B cell (primary cell): ENCODE measurements at regions not wholly inside any gene's neighbourhood (a gene's known extent, or its start where the extent isn't known, plus 50 kb on each side); places are given as distances from the start of the nearest gene placed in this dataset.
"Not testable (repeated sequence)": the region's sequence is repeated elsewhere in the genome, so short reads cannot be mapped to it uniquely, and the experiment has no call there.

Source experiments
- ATAC-seq: fragments of 200-7000 bp; cut with Tn5 transposase; one replicate; pipeline ENCODE4 v1.10.0; 2021; ENCODE audit warnings: low read depth, mild to moderate bottlenecking, moderate number of reproducible peaks, moderate library complexity
- CTCF ChIA-PET: fragments of 350-600 bp; sonication (Branson Sonifier 250); formaldehyde crosslinking; loops from one replicate; lab custom pipeline; 2021; ENCODE audit warnings: antibody characterized with exemption, inconsistent platforms; lab: Charles Lee
- POLR2A ChIA-PET: fragments of 350-600 bp; sonication (Branson Sonifier 250); formaldehyde crosslinking; loops from one replicate; lab custom pipeline; 2021; ENCODE audit warnings: antibody characterized with exemption; lab: Charles Lee
- DNase-seq: peaks from one replicate; pipeline ENCODE4 v3.0.0; 2013
- H2AFZ ChIP-seq: 2 replicates; pipeline ENCODE4 v1.6.1; 2012; ENCODE audit warnings: mild to moderate bottlenecking, low read depth, low read length; ENCODE audit not compliant: insufficient read depth, poor library complexity, severe bottlenecking
- H3K27ac ChIP-seq, 2 donors: 1 replicate in 1 of 2; 2 replicates in 1 of 2; pipeline ENCODE4 v1.5.1; 2012 to 2013; ENCODE audit warnings: low read length in 2 of 2, mild to moderate bottlenecking in 2 of 2, moderate library complexity in 1 of 2
- H3K27me3 ChIP-seq, 4 experiments: fragments of 200-600 bp in 1 of 4; sonication (generic) in 1 of 4; replicated peaks in 1 of 4; 1 replicate in 2 of 4; 2 replicates in 2 of 4; pipeline versions ENCODE4 v1.6.1 to v1.7.0; 2013 to 2016; ENCODE audit warnings: low read length in 3 of 4, mild to moderate bottlenecking in 2 of 4, mixed read lengths in 1 of 4, moderate library complexity in 1 of 4; ENCODE audit not compliant: insufficient read depth in 4 of 4, control insufficient read depth in 3 of 4; ENCODE audit errors: control extremely low read depth in 1 of 4
- H3K36me3 ChIP-seq, 2 experiments: replicated peaks in 1 of 2; 1 replicate in 1 of 2; 2 replicates in 1 of 2; pipeline versions ENCODE4 v1.6.1 to v1.7.1; 2013; ENCODE audit warnings: low read length in 1 of 2; ENCODE audit not compliant: insufficient read depth in 2 of 2, control insufficient read depth in 1 of 2; ENCODE audit errors: control extremely low read depth in 1 of 2, extremely low read depth in 1 of 2
- H3K4me1 ChIP-seq, 2 donors: fragments of 200-600 bp in 1 of 2; sonication (generic) in 1 of 2; 1 replicate in 1 of 2; 2 replicates in 1 of 2; pipeline versions ENCODE4 v1.5.1 to v1.6.1; 2013 to 2017; ENCODE audit warnings: low read length in 2 of 2; ENCODE audit not compliant: control insufficient read depth in 2 of 2, insufficient read depth in 2 of 2
- H3K4me2 ChIP-seq: replicated peaks from 2 replicates; pipeline ENCODE3; 2012; ENCODE audit warnings: mild to moderate bottlenecking, low read depth, low read length; ENCODE audit not compliant: poor library complexity, severe bottlenecking
- H3K4me3 ChIP-seq, 5 experiments: fragments of 200-600 bp in 1 of 5; sonication (generic) in 1 of 5; 1 replicate in 3 of 5; 2 replicates in 2 of 5; pipeline versions ENCODE4 v1.5.1 to v1.7.0; 2011 to 2016; ENCODE audit warnings: low read length in 4 of 5, mild to moderate bottlenecking in 4 of 5, low read depth in 2 of 5, control low read depth in 1 of 5, moderate library complexity in 1 of 5; ENCODE audit not compliant: insufficient read depth in 1 of 5; ENCODE audit errors: control extremely low read depth in 1 of 5, extremely low read depth in 1 of 5
- H3K79me2 ChIP-seq: fragments of 200-600 bp; sonication (generic); one replicate; pipeline ENCODE4 v1.6.0; 2016; ENCODE audit warnings: low read length; ENCODE audit not compliant: control insufficient read depth, insufficient read depth
- H3K9ac ChIP-seq: fragments of 200-600 bp; sonication (generic); 2 replicates; pipeline ENCODE4 v1.6.1; 2017; ENCODE audit warnings: mild to moderate bottlenecking, low read length, moderate library complexity
- H3K9me3 ChIP-seq, 3 donors: one replicate each; pipeline versions ENCODE4 v1.6.1 to v1.7.1; 2013; ENCODE audit warnings: low read length in 2 of 3; ENCODE audit not compliant: control insufficient read depth in 2 of 3, insufficient read depth in 1 of 3; ENCODE audit errors: control extremely low read depth in 1 of 3
- H4K20me1 ChIP-seq: 2 replicates; pipeline ENCODE4 v1.6.0; 2012; ENCODE audit warnings: mild to moderate bottlenecking, low read length; ENCODE audit not compliant: insufficient read depth, control insufficient read depth, poor library complexity, severe bottlenecking
- H3K27ac Mint-ChIP-seq: one replicate; pipeline ENCODE4 v1.8.0; 2021; ENCODE audit warnings: mixed read lengths
- H3K27me3 Mint-ChIP-seq: one replicate; pipeline ENCODE4 v1.8.0; 2021; ENCODE audit warnings: mixed read lengths
- H3K4me1 Mint-ChIP-seq: one replicate; pipeline ENCODE4 v1.8.0; 2021; ENCODE audit warnings: mixed read lengths
- H3K4me3 Mint-ChIP-seq: one replicate; pipeline ENCODE4 v1.8.0; 2021; ENCODE audit warnings: mixed read lengths
- H3K9me3 Mint-ChIP-seq: one replicate; pipeline ENCODE4 v1.8.0; 2022; ENCODE audit warnings: mixed read lengths; ENCODE audit not compliant: insufficient read depth
- CTCF ChIP-seq: fragments of 200-600 bp; IDR thresholded peaks from one replicate; pipeline ENCODE4 v1.8.0; 2022; ENCODE audit warnings: antibody characterized with exemption, mild to moderate bottlenecking
- EZH2 ChIP-seq: IDR thresholded peaks from 2 replicates; pipeline ENCODE4 v1.6.1; 2012; ENCODE audit warnings: borderline replicate concordance, low read depth, mild to moderate bottlenecking, moderate library complexity, low read length; ENCODE audit not compliant: insufficient read depth, poor library complexity, severe bottlenecking
- WGBS: methylation state at CpG from one replicate; pipeline ENCODE4 v1.1.5; 2013; ENCODE audit warnings: missing lambda C conversion rate; ENCODE audit not compliant: insufficient coverage; 5-methylcytosine and 5-hydroxymethylcytosine counted together
- intact Hi-C: fragments of 100-400 bp; cut with micrococcal nuclease; formaldehyde crosslinking; loops from one replicate; pipeline ENCODE4 v1.10.0; 2022

GRCh38 chr20:48396981-48397861 is 430.6 kb downstream of the PREX1 start:
- POLR2A ChIA-PET, H4K20me1 ChIP-seq, H3K4me1 Mint-ChIP-seq, intact Hi-C loops, H3K36me3 ChIP-seq, H3K4me1 ChIP-seq, H3K27ac Mint-ChIP-seq, H3K9me3 Mint-ChIP-seq, ATAC-seq, DNase-seq, H3K4me3 Mint-ChIP-seq, H3K4me3 ChIP-seq, H2AFZ ChIP-seq, H3K27me3 ChIP-seq, H3K79me2 ChIP-seq, H3K9ac ChIP-seq, H3K27ac ChIP-seq, H3K4me2 ChIP-seq: not testable (repeated sequence)
- H3K9me3 ChIP-seq, result peaks cover 0 to 21% (median 5%) of the 10 kb centered on the region in 3 donors
- H3K27me3 Mint-ChIP-seq, result peaks cover 47% of the 10 kb centered on the region
- WGBS, result 98% methylated on average over 8 of the region's 19 CpGs
- CTCF ChIA-PET, result interaction anchor here (1.5 kb wide), 1 partner anchor 223 kb away, joined by 3 read pairs; no protein-coding TSS in a partner anchor

- peaks cover 0 to 3% (median 0%) of the 10 kb centered on the region in 4 experiments for H3K27me3 ChIP-seq
- H3K4me3 ChIP-seq, result no peak overlapping the region
- TF ChIP-seq CTCF, result no peak
- no peak for TF ChIP-seq EZH2
- H3K36me3 ChIP-seq, result no peaks in the 10 kb centered on the region
- H2AFZ ChIP-seq, result no peak overlapping the region
- Mint-ChIP-seq H3K4me1 (no peaks in the 10 kb centered on the region), H3K4me3 (no peak overlapping the region), H3K27ac (no peak overlapping the region), H3K9me3 (peaks cover 9% of the 10 kb centered on the region), H3K27me3 (peaks cover 37% of the 10 kb centered on the region)
- intact Hi-C loops, result no loop called here
- CTCF ChIA-PET, result no interaction called here
- H3K4me1 ChIP-seq, result no peaks in the 10 kb centered on the region
- 85% methylated on average over 6 of the region's 9 CpGs for WGBS
- no peaks in the 10 kb centered on the region for H4K20me1 ChIP-seq
- H3K4me2 ChIP-seq, result no peak overlapping the region
- ATAC-seq (no peak), DNase-seq (no peak)
- no peaks in the 10 kb centered on the region for H3K79me2 ChIP-seq
- peaks cover 5 to 24% (median 16%) of the 10 kb centered on the region in 3 donors for H3K9me3 ChIP-seq
- no peak overlapping the region for H3K27ac ChIP-seq
- POLR2A ChIA-PET, result no interaction called here
- H3K9ac ChIP-seq, result no peak overlapping the region
Observed at GRCh38 chr20:48395816-48396546, 431.8 kb downstream of the PREX1 start.
